Fibroblast of lung (primary cell): ENCODE measurements at regions not wholly inside any gene's neighbourhood (a gene's known extent, or its start where the extent isn't known, plus 50 kb on each side); places are given as distances from the start of the nearest gene placed in this dataset.

Experiments
- DNase-seq, 2 donors: peaks; one replicate each; pipeline versions ENCODE4 v3.0.0 to v3.0.0-alpha.2; 2010; ENCODE audit warnings: low read depth in 2 of 2
- H2AFZ ChIP-seq: 2 replicates; pipeline ENCODE4 v1.5.1; 2012; ENCODE audit warnings: low read length, control low read depth, inconsistent platforms
- H3K27ac ChIP-seq: 2 replicates; pipeline ENCODE4 v1.5.1; 2011; ENCODE audit warnings: low read length, control low read depth; ENCODE audit not compliant: insufficient read depth
- H3K27me3 ChIP-seq: 2 replicates; pipeline ENCODE4 v1.5.1; 2011; ENCODE audit warnings: mild to moderate bottlenecking, low read length; ENCODE audit not compliant: control insufficient read depth, insufficient read depth
- H3K36me3 ChIP-seq: 2 replicates; pipeline ENCODE4 v1.5.1; 2011; ENCODE audit warnings: low read length; ENCODE audit not compliant: control insufficient read depth, insufficient read depth
- H3K4me1 ChIP-seq: 2 replicates; pipeline ENCODE4 v1.5.1; 2011; ENCODE audit warnings: low read length; ENCODE audit not compliant: control insufficient read depth, insufficient read depth; ENCODE audit errors: extremely low read depth
- H3K4me2 ChIP-seq: 2 replicates; pipeline ENCODE4 v1.5.1; 2011; ENCODE audit warnings: low read length, control low read depth; ENCODE audit not compliant: insufficient read depth; ENCODE audit errors: extremely low read depth
- H3K4me3 ChIP-seq, 4 experiments: fragments of 200-600 bp in 1 of 4; sonication (generic) in 1 of 4; replicated peaks in 1 of 4; 2 replicates each; pipeline ENCODE4 v1.5.1; 2011 to 2016; ENCODE audit warnings: low read length in 4 of 4, low read depth in 3 of 4, mild to moderate bottlenecking in 3 of 4, control low read depth in 2 of 4, inconsistent platforms in 1 of 4, mixed read lengths in 1 of 4; ENCODE audit not compliant: insufficient read depth in 1 of 4; ENCODE audit errors: control extremely low read depth in 1 of 4
- H3K79me2 ChIP-seq: 2 replicates; pipeline ENCODE4 v1.5.1; 2012; ENCODE audit warnings: mild to moderate bottlenecking, low read length, inconsistent platforms; ENCODE audit not compliant: control insufficient read depth, insufficient read depth
- H3K9ac ChIP-seq: 2 replicates; pipeline ENCODE4 v1.5.1; 2011; ENCODE audit warnings: mild to moderate bottlenecking, low read length, control low read depth; ENCODE audit not compliant: insufficient read depth
- H3K9me3 ChIP-seq: 2 replicates; pipeline ENCODE4 v1.5.1; 2012; ENCODE audit warnings: low read depth, low read length; ENCODE audit not compliant: control insufficient read depth, insufficient read depth
- H4K20me1 ChIP-seq: 2 replicates; pipeline ENCODE4 v1.5.1; 2011; ENCODE audit warnings: low read length; ENCODE audit not compliant: control insufficient read depth, insufficient read depth; ENCODE audit errors: extremely low read depth
- EZH2 ChIP-seq: IDR thresholded peaks from 2 replicates; pipeline ENCODE4 v1.5.1; 2012; ENCODE audit warnings: low read length, control low read depth, mild to moderate bottlenecking; ENCODE audit errors: missing control alignments
- TF ChIP-seq, protein P1 (sequence below), 2 donors: IDR thresholded peaks in 1 of 2; conservative IDR thresholded peaks in 1 of 2; 1 replicate in 1 of 2; 2 replicates in 1 of 2; pipeline ENCODE4 v1.5.1; 2011 to 2012; ENCODE audit warnings: low read length in 2 of 2, control low read depth in 1 of 2, inconsistent platforms in 1 of 2, low read depth in 1 of 2, mild to moderate bottlenecking in 1 of 2

DNA sequence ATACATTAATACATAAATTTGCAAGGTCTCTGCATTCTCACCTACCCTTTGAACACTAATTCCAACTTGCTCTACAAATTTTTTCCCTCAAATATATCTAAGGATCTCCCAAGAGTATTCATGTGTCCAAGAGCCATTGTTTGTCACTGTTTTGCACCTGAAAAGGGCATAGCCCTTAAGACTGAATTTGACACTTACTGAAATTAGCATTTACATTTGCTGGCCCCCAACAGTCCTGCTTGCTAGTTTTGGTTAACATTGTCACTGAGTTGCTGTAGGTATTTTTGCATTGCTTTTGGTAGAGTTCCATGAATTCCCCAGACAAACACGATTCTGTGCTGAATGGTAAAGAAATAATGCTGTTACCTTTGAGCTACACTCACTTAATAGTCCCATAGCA lies 57.3 kb downstream of the KCNA4 start:
- no peak overlapping the region for H3K4me2 ChIP-seq
- TF ChIP-seq, protein P1, sequence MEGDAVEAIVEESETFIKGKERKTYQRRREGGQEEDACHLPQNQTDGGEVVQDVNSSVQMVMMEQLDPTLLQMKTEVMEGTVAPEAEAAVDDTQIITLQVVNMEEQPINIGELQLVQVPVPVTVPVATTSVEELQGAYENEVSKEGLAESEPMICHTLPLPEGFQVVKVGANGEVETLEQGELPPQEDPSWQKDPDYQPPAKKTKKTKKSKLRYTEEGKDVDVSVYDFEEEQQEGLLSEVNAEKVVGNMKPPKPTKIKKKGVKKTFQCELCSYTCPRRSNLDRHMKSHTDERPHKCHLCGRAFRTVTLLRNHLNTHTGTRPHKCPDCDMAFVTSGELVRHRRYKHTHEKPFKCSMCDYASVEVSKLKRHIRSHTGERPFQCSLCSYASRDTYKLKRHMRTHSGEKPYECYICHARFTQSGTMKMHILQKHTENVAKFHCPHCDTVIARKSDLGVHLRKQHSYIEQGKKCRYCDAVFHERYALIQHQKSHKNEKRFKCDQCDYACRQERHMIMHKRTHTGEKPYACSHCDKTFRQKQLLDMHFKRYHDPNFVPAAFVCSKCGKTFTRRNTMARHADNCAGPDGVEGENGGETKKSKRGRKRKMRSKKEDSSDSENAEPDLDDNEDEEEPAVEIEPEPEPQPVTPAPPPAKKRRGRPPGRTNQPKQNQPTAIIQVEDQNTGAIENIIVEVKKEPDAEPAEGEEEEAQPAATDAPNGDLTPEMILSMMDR (conservative IDR thresholded peaks at IDR 0.05 in 1 of 2, IDR thresholded peaks at IDR 0.05 in 1 of 2; ENCODE audit: low read depth in 1 of 2, low read length in 2 of 2) = no peak
- no peak for TF ChIP-seq EZH2
- no peaks in the 10 kb centered on the region for H3K79me2 ChIP-seq
- no peak for DNase-seq
- H3K27ac ChIP-seq = no peak overlapping the region
- H3K9me3 ChIP-seq = no peaks in the 10 kb centered on the region
- no peaks in the 10 kb centered on the region for H3K27me3 ChIP-seq
- no peaks in the 10 kb centered on the region for H3K36me3 ChIP-seq
- H3K4me1 ChIP-seq = no peaks in the 10 kb centered on the region
- H3K9ac ChIP-seq = no peak overlapping the region
- H3K4me3 ChIP-seq = no peak overlapping the region
- H4K20me1 ChIP-seq = no peaks in the 10 kb centered on the region
- H2AFZ ChIP-seq = no peak overlapping the region

DNA sequence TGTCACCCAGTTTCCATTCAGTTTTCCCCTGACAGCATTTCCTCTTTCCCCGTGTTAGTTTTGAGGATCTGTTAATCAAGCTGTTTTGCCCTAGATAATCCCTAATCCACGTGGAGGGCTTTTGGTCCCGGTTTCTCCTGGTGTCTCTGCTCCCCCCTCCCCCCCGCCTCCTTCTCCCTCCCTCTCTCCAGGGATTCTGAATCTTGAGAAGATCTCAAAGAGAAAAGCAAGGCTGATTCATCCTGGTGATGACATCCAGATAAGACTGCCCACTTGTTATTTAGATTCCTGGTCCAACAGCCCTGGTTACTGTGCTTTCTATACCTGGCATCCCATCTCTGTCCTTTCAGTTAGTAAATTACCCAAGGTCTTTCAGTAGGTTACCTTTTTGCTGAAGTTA lies 59.4 kb downstream of the KCNA4 start:
- H3K4me3 ChIP-seq = no peak overlapping the region
- no peaks in the 10 kb centered on the region for H3K9me3 ChIP-seq
- H3K79me2 ChIP-seq = no peaks in the 10 kb centered on the region
- no peak for DNase-seq
- H3K9ac ChIP-seq = no peak overlapping the region
- TF ChIP-seq, protein P1 (conservative IDR thresholded peaks at IDR 0.05 in 1 of 2, IDR thresholded peaks at IDR 0.05 in 1 of 2; ENCODE audit: low read depth in 1 of 2, low read length in 2 of 2) = no peak
- no peak for TF ChIP-seq EZH2
- no peaks in the 10 kb centered on the region for H3K27me3 ChIP-seq
- H4K20me1 ChIP-seq = no peaks in the 10 kb centered on the region
- no peak overlapping the region for H2AFZ ChIP-seq
- no peak overlapping the region for H3K4me2 ChIP-seq
- no peaks in the 10 kb centered on the region for H3K4me1 ChIP-seq
- H3K27ac ChIP-seq = no peak overlapping the region
- no peaks in the 10 kb centered on the region for H3K36me3 ChIP-seq

DNA sequence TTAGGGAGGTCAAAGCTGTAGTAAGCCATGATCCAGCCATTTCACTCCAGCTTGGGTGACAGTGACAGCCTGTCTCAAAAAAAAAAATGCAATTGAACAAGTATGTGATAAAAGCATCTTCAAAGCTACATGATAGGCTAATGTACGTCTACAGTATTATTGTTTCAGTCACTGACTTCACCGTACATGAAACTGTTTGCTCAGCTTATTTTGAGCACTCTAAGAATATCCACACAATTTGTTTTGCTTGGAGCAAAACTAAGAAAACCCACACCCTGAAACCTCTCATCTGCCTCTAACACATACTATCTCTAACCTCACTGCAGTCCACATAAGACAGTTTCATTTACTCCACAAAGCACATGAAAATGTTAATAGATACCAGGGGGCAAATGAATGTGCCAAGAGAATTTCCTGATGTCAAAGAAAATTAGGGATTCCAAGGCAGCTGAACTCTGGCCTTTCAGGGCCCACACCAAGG lies 60.7 kb downstream of the KCNA4 start:
- Histone ChIP-seq H2AFZ (no peak overlapping the region), H4K20me1 (no peaks in the 10 kb centered on the region), H3K4me3 (no peak overlapping the region), H3K4me1 (no peaks in the 10 kb centered on the region), H3K9me3 (no peaks in the 10 kb centered on the region), H3K36me3 (no peaks in the 10 kb centered on the region), H3K79me2 (no peaks in the 10 kb centered on the region), H3K27me3 (no peaks in the 10 kb centered on the region), H3K27ac (no peak overlapping the region), H3K9ac (no peak overlapping the region), H3K4me2 (no peak overlapping the region)
- TF ChIP-seq EZH2 = no peak
- TF ChIP-seq, protein P1 (conservative IDR thresholded peaks at IDR 0.05 in 1 of 2, IDR thresholded peaks at IDR 0.05 in 1 of 2; ENCODE audit: low read depth in 1 of 2, low read length in 2 of 2) = no peak
- DNase-seq = no peak
